ENCODE measurements at regions not wholly inside any gene's neighbourhood (a gene's known extent, or its start where the extent isn't known, plus 50 kb on each side); places are given as distances from the start of the nearest gene placed in this dataset.

GRCh38 chr14:101236496-101237251 lies 324.6 kb upstream of the DIO3 start:
- Mint-ChIP-seq H3K4me1 (ENCODE audit: low read depth) (no peaks in the 10 kb centered on the region), H3K27me3 (peaks cover 34% of the 10 kb centered on the region), H3K9me3 (no peaks in the 10 kb centered on the region), H3K27ac (no peak overlapping the region), H3K4me3 (no peak overlapping the region), H3K36me3 (ENCODE audit: low read depth) (no peaks in the 10 kb centered on the region)
- no peak for DNase-seq

GRCh38 chr14:101237252-101237616 lies 324.1 kb upstream of the DIO3 start:
- Mint-ChIP-seq H3K4me3 (no peak overlapping the region), H3K27ac (no peak overlapping the region), H3K4me1 (ENCODE audit: low read depth) (no peaks in the 10 kb centered on the region), H3K36me3 (ENCODE audit: low read depth) (no peaks in the 10 kb centered on the region), H3K9me3 (no peaks in the 10 kb centered on the region), H3K27me3 (peaks cover 34% of the 10 kb centered on the region)
- DNase-seq: no peak

- Mint-ChIP-seq H3K27me3 (peaks cover 46% of the 10 kb centered on the region), H3K27ac (no peak overlapping the region), H3K9me3 (no peaks in the 10 kb centered on the region), H3K4me1 (ENCODE audit: low read depth) (no peaks in the 10 kb centered on the region), H3K36me3 (ENCODE audit: low read depth) (no peaks in the 10 kb centered on the region), H3K4me3 (no peak overlapping the region)
- DNase-seq: no peak
Measured at GRCh38 chr14:101239065-101239464, 322.2 kb upstream of the DIO3 start.

- no peak overlapping the region for H3K4me3 Mint-ChIP-seq
- DNase-seq: no peak
Measured at GRCh38 chr14:101241147-101241546, 320.1 kb upstream of the DIO3 start.

GRCh38 chr14:101241807-101242278 lies 319.5 kb upstream of the DIO3 start:
- Mint-ChIP-seq H3K4me3 (no peak overlapping the region), H3K36me3 (ENCODE audit: low read depth) (no peaks in the 10 kb centered on the region), H3K4me1 (ENCODE audit: low read depth) (no peaks in the 10 kb centered on the region), H3K9me3 (no peaks in the 10 kb centered on the region), H3K27ac (no peak overlapping the region), H3K27me3 (peaks cover 31% of the 10 kb centered on the region)
- no peak for DNase-seq

More at GRCh38 chr14:101241147-101241546, 320.1 kb upstream of the DIO3 start:
- H3K36me3 Mint-ChIP-seq (ENCODE audit: low read depth): no peaks in the 10 kb centered on the region
- no peaks in the 10 kb centered on the region for H3K4me1 Mint-ChIP-seq (ENCODE audit: low read depth)
- H3K9me3 Mint-ChIP-seq: no peaks in the 10 kb centered on the region
- peaks cover 37% of the 10 kb centered on the region for H3K27me3 Mint-ChIP-seq
- no peak overlapping the region for H3K27ac Mint-ChIP-seq

- H3K4me1 Mint-ChIP-seq (ENCODE audit: low read depth): no peaks in the 10 kb centered on the region
- H3K27me3 Mint-ChIP-seq: peaks cover 27% of the 10 kb centered on the region
- H3K4me3 Mint-ChIP-seq: no peak overlapping the region
- H3K27ac Mint-ChIP-seq: no peak overlapping the region
- H3K36me3 Mint-ChIP-seq (ENCODE audit: low read depth): no peaks in the 10 kb centered on the region
- H3K9me3 Mint-ChIP-seq: no peaks in the 10 kb centered on the region
- no peak for DNase-seq
Measured at GRCh38 chr14:101242442-101243385, 318.6 kb upstream of the DIO3 start.

GRCh38 chr14:101243587-101244338 lies 317.5 kb upstream of the DIO3 start:
- no peak overlapping the region for H3K27ac Mint-ChIP-seq
- H3K4me1 Mint-ChIP-seq (ENCODE audit: low read depth): no peaks in the 10 kb centered on the region
- peaks cover 27% of the 10 kb centered on the region for H3K27me3 Mint-ChIP-seq
- no peak for DNase-seq
- no peaks in the 10 kb centered on the region for H3K36me3 Mint-ChIP-seq (ENCODE audit: low read depth)
- no peak overlapping the region for H3K4me3 Mint-ChIP-seq
- H3K9me3 Mint-ChIP-seq: no peaks in the 10 kb centered on the region

GRCh38 chr14:101246894-101247841 lies 314.1 kb upstream of the DIO3 start:
- Mint-ChIP-seq H3K4me3 (no peak overlapping the region), H3K27me3 (peaks cover 33% of the 10 kb centered on the region)
- no peak for DNase-seq

GRCh38 chr14:101247842-101248725 lies 313.2 kb upstream of the DIO3 start:
- DNase-seq: no peak
- Mint-ChIP-seq H3K27ac (no peak overlapping the region), H3K36me3 (ENCODE audit: low read depth) (no peaks in the 10 kb centered on the region), H3K9me3 (no peaks in the 10 kb centered on the region), H3K27me3 (peaks cover 36% of the 10 kb centered on the region), H3K4me1 (ENCODE audit: low read depth) (peaks cover 5% of the 10 kb centered on the region), H3K4me3 (no peak overlapping the region)

More at GRCh38 chr14:101246894-101247841, 314.1 kb upstream of the DIO3 start:
- Mint-ChIP-seq H3K27ac (no peak overlapping the region), H3K4me1 (ENCODE audit: low read depth) (peaks cover 3% of the 10 kb centered on the region), H3K36me3 (ENCODE audit: low read depth) (no peaks in the 10 kb centered on the region), H3K9me3 (no peaks in the 10 kb centered on the region)

- Mint-ChIP-seq H3K4me3 (no peak overlapping the region), H3K4me1 (ENCODE audit: low read depth) (peaks cover 5% of the 10 kb centered on the region), H3K27me3 (peaks cover 27% of the 10 kb centered on the region), H3K36me3 (ENCODE audit: low read depth) (no peaks in the 10 kb centered on the region), H3K9me3 (no peaks in the 10 kb centered on the region), H3K27ac (no peak overlapping the region)
- DNase-seq: no peak
Measured at GRCh38 chr14:101248840-101249675, 312.2 kb upstream of the DIO3 start.

- H3K4me1 Mint-ChIP-seq (ENCODE audit: low read depth): peaks cover 5% of the 10 kb centered on the region
- no peak overlapping the region for H3K27ac Mint-ChIP-seq
- no peaks in the 10 kb centered on the region for H3K9me3 Mint-ChIP-seq
- H3K36me3 Mint-ChIP-seq (ENCODE audit: low read depth): no peaks in the 10 kb centered on the region
- no peak for DNase-seq
- H3K27me3 Mint-ChIP-seq: peaks cover 27% of the 10 kb centered on the region
- H3K4me3 Mint-ChIP-seq: no peak overlapping the region
Measured at GRCh38 chr14:101249676-101250036, 311.6 kb upstream of the DIO3 start.

GRCh38 chr14:101250336-101250947 lies 310.9 kb upstream of the DIO3 start:
- H3K36me3 Mint-ChIP-seq (ENCODE audit: low read depth): no peaks in the 10 kb centered on the region
- H3K27me3 Mint-ChIP-seq: peaks cover 31% of the 10 kb centered on the region
- H3K4me3 Mint-ChIP-seq: no peak overlapping the region
- H3K9me3 Mint-ChIP-seq: no peaks in the 10 kb centered on the region
- DNase-seq: no peak
- H3K4me1 Mint-ChIP-seq (ENCODE audit: low read depth): peaks cover 5% of the 10 kb centered on the region
- H3K27ac Mint-ChIP-seq: no peak overlapping the region
